ENCODE measurements at regions not wholly inside any gene's neighbourhood (a gene's known extent, or its start where the extent isn't known, plus 50 kb on each side); places are given as distances from the start of the nearest gene placed in this dataset.

- 86% methylated on average over 1 of the region's 1 CpG for WGBS
- no peak for DNase-seq (ENCODE audit: low spot score)
Measured at GRCh38 chr14:39768589-39768988, 336.4 kb upstream of the FBXO33 start.

GRCh38 chr14:39766397-39767000, 334.3 kb upstream of the FBXO33 start:
- no peak for TF ChIP-seq CTCF (IDR thresholded peaks at IDR 0.05; ENCODE audit: low read depth, low read length, missing input control)
- no peak for TF ChIP-seq ZBTB33 (IDR thresholded peaks at IDR 0.05)
- TF ChIP-seq RAD21 (IDR thresholded peaks at IDR 0.05): no peak
- TF ChIP-seq TAF1 (conservative IDR thresholded peaks at IDR 0.05): no peak
- TF ChIP-seq MAX (IDR thresholded peaks at IDR 0.05): no peak
- no peak for TF ChIP-seq RXRA (IDR thresholded peaks at IDR 0.05)
- no peak for TF ChIP-seq HNF4A (conservative IDR thresholded peaks at IDR 0.05)

More at GRCh38 chr14:39768589-39768988, 336.4 kb upstream of the FBXO33 start:
- no peaks in the 10 kb centered on the region for H3K9me3 ChIP-seq (ENCODE audit: control insufficient read depth in 4 of 4, low read length in 3 of 4)
- H3K4me1 ChIP-seq (ENCODE audit: control insufficient read depth in 4 of 4, insufficient read depth in 4 of 4, low read length in 3 of 4): no peaks in the 10 kb centered on the region
- no peak overlapping the region for H3K27ac ChIP-seq (ENCODE audit: low read depth in 1 of 2, low read length in 2 of 2)
- no peak overlapping the region for H3K4me3 ChIP-seq (ENCODE audit: low read depth in 1 of 3, low read length in 3 of 3)
- no peaks in the 10 kb centered on the region for H3K36me3 ChIP-seq (ENCODE audit: control insufficient read depth in 4 of 4, insufficient read depth in 3 of 4, low read depth in 1 of 4, low read length in 3 of 4)
- TF ChIP-seq NR2F2 (IDR thresholded peaks at IDR 0.05) (no peak), FOXA2 (IDR thresholded peaks at IDR 0.05) (no peak), TAF1 (conservative IDR thresholded peaks at IDR 0.05) (no peak)
- no peak overlapping the region for H3K9ac ChIP-seq (ENCODE audit: low read depth in 1 of 2, low read length in 2 of 2)
- no peaks in the 10 kb centered on the region for H3K27me3 ChIP-seq (ENCODE audit: control insufficient read depth in 4 of 4, insufficient read depth in 4 of 4, low read length in 3 of 4)

GRCh38 chr14:39765676-39766075, 333.4 kb upstream of the FBXO33 start:
- DNase-seq (ENCODE audit: low spot score): no peak

More at GRCh38 chr14:39766397-39767000, 334.3 kb upstream of the FBXO33 start:
- no peaks in the 10 kb centered on the region for H3K36me3 ChIP-seq (ENCODE audit: control insufficient read depth in 4 of 4, insufficient read depth in 3 of 4, low read depth in 1 of 4, low read length in 3 of 4)
- H3K9ac ChIP-seq (ENCODE audit: low read depth in 1 of 2, low read length in 2 of 2): no peak overlapping the region
- no peaks in the 10 kb centered on the region for H3K9me3 ChIP-seq (ENCODE audit: control insufficient read depth in 4 of 4, low read length in 3 of 4)
- WGBS: 65% methylated on average over 7 of the region's 7 CpGs
- DNase-seq (ENCODE audit: low spot score): no peak
- no peaks in the 10 kb centered on the region for H3K4me1 ChIP-seq (ENCODE audit: control insufficient read depth in 4 of 4, insufficient read depth in 4 of 4, low read length in 3 of 4)
- H3K27ac ChIP-seq (ENCODE audit: low read depth in 1 of 2, low read length in 2 of 2): no peak overlapping the region
- no peak overlapping the region for H3K4me3 ChIP-seq (ENCODE audit: low read depth in 1 of 3, low read length in 3 of 3)
- H3K27me3 ChIP-seq (ENCODE audit: control insufficient read depth in 4 of 4, insufficient read depth in 4 of 4, low read length in 3 of 4): no peaks in the 10 kb centered on the region

More at GRCh38 chr14:39765676-39766075, 333.4 kb upstream of the FBXO33 start:
- TF ChIP-seq RAD21 (IDR thresholded peaks at IDR 0.05) (no peak), EGR1 (IDR thresholded peaks at IDR 0.05; ENCODE audit: low read depth in 2 of 2) (no peak), CTCF (IDR thresholded peaks at IDR 0.05; ENCODE audit: low read depth, low read length, missing input control) (no peak), HNF4G (IDR thresholded peaks at IDR 0.05) (no peak), RXRA (IDR thresholded peaks at IDR 0.05) (no peak), ATF3 (IDR thresholded peaks at IDR 0.05) (no peak), REST (IDR thresholded peaks at IDR 0.05) (no peak), FOXA1 (IDR thresholded peaks at IDR 0.05) (no peak), HNF4A (conservative IDR thresholded peaks at IDR 0.05) (no peak), GABPA (IDR thresholded peaks at IDR 0.05 in 1 of 2, conservative IDR thresholded peaks at IDR 0.05 in 1 of 2) (no peak), SP1 (IDR thresholded peaks at IDR 0.05) (no peak)
- no peak overlapping the region for H3K4me3 ChIP-seq (ENCODE audit: low read depth in 1 of 3, low read length in 3 of 3)
- H3K9ac ChIP-seq (ENCODE audit: low read depth in 1 of 2, low read length in 2 of 2): no peak overlapping the region
- no peaks in the 10 kb centered on the region for H3K9me3 ChIP-seq (ENCODE audit: control insufficient read depth in 4 of 4, low read length in 3 of 4)
- H3K27me3 ChIP-seq (ENCODE audit: control insufficient read depth in 4 of 4, insufficient read depth in 4 of 4, low read length in 3 of 4): no peaks in the 10 kb centered on the region
- H3K27ac ChIP-seq (ENCODE audit: low read depth in 1 of 2, low read length in 2 of 2): no peak overlapping the region
- no peaks in the 10 kb centered on the region for H3K36me3 ChIP-seq (ENCODE audit: control insufficient read depth in 4 of 4, insufficient read depth in 3 of 4, low read depth in 1 of 4, low read length in 3 of 4)
- WGBS: 67% methylated on average over 2 of the region's 2 CpGs
- H3K4me1 ChIP-seq (ENCODE audit: control insufficient read depth in 4 of 4, insufficient read depth in 4 of 4, low read length in 3 of 4): no peaks in the 10 kb centered on the region
